Ascending aorta (tissue), 2 donors: ENCODE measurements at regions not wholly inside any gene's neighbourhood (a gene's known extent, or its start where the extent isn't known, plus 50 kb on each side); places are given as distances from the start of the nearest gene placed in this dataset.

Source experiments
- DNase-seq, 2 donors: peaks; one replicate each; pipeline ENCODE4 v3.0.0-alpha.2; 2019; ENCODE audit warnings: low spot score in 2 of 2
- H3K27ac ChIP-seq, 2 donors: fragments of 200-600 bp; sonication (generic); one replicate each; pipeline ENCODE4 v1.5.1; 2016 to 2017; ENCODE audit warnings: mild to moderate bottlenecking in 1 of 2
- H3K27me3 ChIP-seq: fragments of 200-600 bp; sonication (generic); one replicate; pipeline ENCODE4 v1.5.1; 2017
- H3K36me3 ChIP-seq, 2 donors: fragments of 200-600 bp; sonication (generic); one replicate each; pipeline ENCODE4 v1.5.1; 2016
- H3K4me1 ChIP-seq, 2 donors: fragments of 200-600 bp; sonication (generic); one replicate each; pipeline ENCODE4 v1.5.1; 2016 to 2017; ENCODE audit warnings: mild to moderate bottlenecking in 1 of 2
- H3K4me3 ChIP-seq, 2 donors: fragments of 200-600 bp; sonication (generic); one replicate each; pipeline ENCODE4 v1.5.1; 2016 to 2017; ENCODE audit warnings: mild to moderate bottlenecking in 1 of 2
- H3K9me3 ChIP-seq, 2 donors: fragments of 200-600 bp; sonication (generic); one replicate each; pipeline ENCODE4 v1.5.1; 2016
- CTCF ChIP-seq, 3 experiments: fragments of 200-600 bp in 2 of 3; fragments of 450-650 bp in 1 of 3; sonication (generic) in 2 of 3; IDR thresholded peaks; one replicate each; pipeline ENCODE4 v1.5.1; 2016 to 2019; ENCODE audit warnings: antibody characterized with exemption in 3 of 3, mild to moderate bottlenecking in 1 of 3, moderate library complexity in 1 of 3
- intact Hi-C: fragments of 100-400 bp; cut with DNase I; formaldehyde crosslinking; loops from one replicate; pipeline ENCODE4 v1.15.1; 2023

DNA sequence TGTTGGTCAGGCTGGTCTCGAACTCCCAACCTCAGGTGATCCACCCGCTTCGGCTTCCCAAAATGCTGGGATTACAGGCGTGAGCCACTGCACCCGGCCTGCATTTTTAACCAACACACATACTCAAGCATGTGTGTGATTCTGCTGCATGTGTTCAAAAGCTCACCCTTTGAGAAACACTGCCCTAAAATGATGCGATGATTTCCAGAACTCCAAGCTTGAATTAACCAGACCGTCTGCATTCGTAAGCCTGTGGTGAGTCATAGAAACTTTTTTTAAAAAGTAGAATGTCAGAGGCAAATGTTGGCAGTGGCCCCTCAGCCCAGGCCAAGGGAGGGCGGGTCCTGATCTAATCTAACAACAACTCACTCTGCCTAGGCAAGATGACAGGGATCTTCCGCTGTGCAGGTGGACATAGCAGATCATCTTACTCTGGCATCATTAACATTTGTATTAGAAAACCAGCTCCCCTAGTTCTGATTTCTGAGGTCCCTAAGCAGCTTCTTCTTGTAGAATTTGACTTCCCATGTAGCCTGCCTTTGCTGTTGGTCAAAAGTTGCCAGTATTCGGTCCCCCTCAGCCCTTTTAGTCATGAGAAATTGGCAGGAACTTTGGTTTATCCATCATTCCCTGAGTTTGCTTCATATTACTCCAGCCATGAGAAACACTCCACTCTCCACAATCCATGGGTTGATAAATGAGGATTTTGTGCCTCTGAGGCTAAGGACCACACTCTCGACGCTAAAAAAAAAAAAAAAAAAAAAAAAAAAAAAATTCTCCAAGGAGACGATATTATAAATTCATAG lies 190.4 kb downstream of the SKIDA1 start:
- Histone ChIP-seq H3K4me3 (no peak overlapping the region), H3K9me3 (no peaks in the 10 kb centered on the region), H3K4me1 (peaks cover 2 to 20% of the 10 kb centered on the region in 2 donors), H3K36me3 (no peaks in the 10 kb centered on the region), H3K27me3 (no peaks in the 10 kb centered on the region), H3K27ac (peak overlapping the region; percentile 71 to 81)
- DNase-seq = peak in 1 of 2 donors; percentile 81
- intact Hi-C loops = loop anchor here (10.0 kb wide), 2 partner anchors 980 to 1760 kb away; partner anchors contain the start of genes COMMD3 and MSRB2
- no peak for TF ChIP-seq CTCF (IDR thresholded peaks at IDR 0.05)

DNA sequence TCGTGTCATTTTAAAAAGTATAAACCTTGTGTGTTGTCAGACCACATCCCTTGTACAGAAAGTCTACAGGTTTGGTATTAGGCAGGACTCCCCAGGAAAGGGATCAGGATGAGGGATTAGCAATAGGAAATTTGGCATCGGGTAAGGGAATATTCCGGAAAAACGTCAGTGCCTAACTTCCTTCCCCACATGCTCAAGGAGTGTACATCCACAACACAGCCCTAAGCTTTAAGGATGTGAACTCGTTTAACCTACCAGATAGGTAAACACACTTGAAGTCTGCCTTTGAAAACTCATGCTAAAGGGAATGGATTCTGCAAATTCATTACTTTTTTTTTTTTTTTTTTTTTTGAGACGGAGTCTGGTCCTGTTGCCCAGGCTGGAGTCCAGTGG lies 194.9 kb downstream of the SKIDA1 start:
- no peaks in the 10 kb centered on the region for H3K36me3 ChIP-seq
- no peak for TF ChIP-seq CTCF (IDR thresholded peaks at IDR 0.05)
- H3K27ac ChIP-seq = no peak overlapping the region
- no peak overlapping the region for H3K4me3 ChIP-seq
- intact Hi-C loops = loop anchor here (10.0 kb wide), 2 partner anchors 984 to 1764 kb away; partner anchors contain the start of genes COMMD3 and MSRB2
- peaks cover 0 to 8% of the 10 kb centered on the region in 2 donors for H3K4me1 ChIP-seq
- H3K27me3 ChIP-seq = no peaks in the 10 kb centered on the region
- no peaks in the 10 kb centered on the region for H3K9me3 ChIP-seq
- no peak for DNase-seq

DNA sequence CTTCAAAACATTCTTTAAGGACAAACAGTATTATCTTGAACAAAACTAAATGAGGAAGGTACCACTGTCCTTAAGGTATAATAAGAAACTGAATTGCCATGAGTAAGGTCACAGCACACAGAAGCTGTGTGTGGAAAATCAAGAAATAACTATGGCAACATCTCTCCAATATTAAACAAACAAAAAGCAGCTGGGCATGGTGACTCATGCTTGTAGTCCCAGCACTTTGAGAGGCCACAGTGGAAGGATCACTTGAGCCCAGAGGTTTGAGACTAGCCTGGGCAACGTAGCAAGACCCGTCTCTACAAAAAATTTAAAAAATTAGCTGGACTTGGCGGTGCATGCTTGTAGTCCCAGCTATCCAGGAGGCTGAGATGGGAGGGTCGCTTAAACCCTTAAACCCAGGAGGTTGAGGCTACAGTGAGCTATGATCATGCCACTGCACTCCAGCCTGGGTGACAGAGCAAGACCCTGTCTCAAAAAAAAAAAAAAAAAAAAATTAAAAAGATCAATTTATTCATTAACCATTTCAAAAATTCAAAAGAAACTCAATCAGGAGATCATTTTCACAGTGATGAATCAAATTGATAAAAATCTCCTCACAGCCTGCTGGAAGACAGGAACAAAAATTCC lies 195.4 kb downstream of the SKIDA1 start:
- Histone ChIP-seq H3K27ac (no peak overlapping the region), H3K4me1 (peaks cover 0 to 7% of the 10 kb centered on the region in 2 donors), H3K9me3 (no peaks in the 10 kb centered on the region), H3K27me3 (no peaks in the 10 kb centered on the region), H3K4me3 (no peak overlapping the region), H3K36me3 (no peaks in the 10 kb centered on the region)
- TF ChIP-seq CTCF (IDR thresholded peaks at IDR 0.05) = no peak
- intact Hi-C loops = loop anchor here (10.0 kb wide), 2 partner anchors 985 to 1765 kb away; partner anchors contain the start of genes COMMD3 and MSRB2
- DNase-seq = peak in 1 of 2 donors; percentile 73

- intact Hi-C loops = no loop called here
- no peaks in the 10 kb centered on the region for H3K36me3 ChIP-seq
- H3K4me3 ChIP-seq = no peak overlapping the region
- TF ChIP-seq CTCF (IDR thresholded peaks at IDR 0.05) = no peak
- H3K27ac ChIP-seq = no peak overlapping the region
- H3K27me3 ChIP-seq = no peaks in the 10 kb centered on the region
- no peak for DNase-seq
- H3K4me1 ChIP-seq = peaks cover 0 to 2% of the 10 kb centered on the region in 2 donors
- H3K9me3 ChIP-seq = no peaks in the 10 kb centered on the region
Observed at GRCh38 chr10:21327289-21327993, 198.0 kb downstream of the SKIDA1 start.

GRCh38 chr10:21326594-21327288 lies 198.7 kb downstream of the SKIDA1 start:
- Histone ChIP-seq H3K36me3 (no peaks in the 10 kb centered on the region), H3K4me3 (no peak overlapping the region), H3K27ac (no peak overlapping the region), H3K9me3 (no peaks in the 10 kb centered on the region), H3K4me1 (peaks cover 0 to 2% of the 10 kb centered on the region in 2 donors), H3K27me3 (no peaks in the 10 kb centered on the region)
- TF ChIP-seq CTCF (IDR thresholded peaks at IDR 0.05) = no peak
- intact Hi-C loops = no loop called here
- no peak for DNase-seq
